GM21526 (cell line): ENCODE measurements at regions not wholly inside any gene's neighbourhood (a gene's known extent, or its start where the extent isn't known, plus 50 kb on each side); places are given as distances from the start of the nearest gene placed in this dataset.
"Not testable (repeated sequence)": the region's sequence is repeated elsewhere in the genome, so short reads cannot be mapped to it uniquely, and the experiment has no call there.

Experiments
- ATAC-seq: cut with Tn5 transposase; IDR thresholded peaks from one replicate; pipeline ENCODE4 v1.9.1; 2021; ENCODE audit warnings: moderate library complexity; ENCODE audit not compliant: unreplicated experiment, low FRiP score

DNA sequence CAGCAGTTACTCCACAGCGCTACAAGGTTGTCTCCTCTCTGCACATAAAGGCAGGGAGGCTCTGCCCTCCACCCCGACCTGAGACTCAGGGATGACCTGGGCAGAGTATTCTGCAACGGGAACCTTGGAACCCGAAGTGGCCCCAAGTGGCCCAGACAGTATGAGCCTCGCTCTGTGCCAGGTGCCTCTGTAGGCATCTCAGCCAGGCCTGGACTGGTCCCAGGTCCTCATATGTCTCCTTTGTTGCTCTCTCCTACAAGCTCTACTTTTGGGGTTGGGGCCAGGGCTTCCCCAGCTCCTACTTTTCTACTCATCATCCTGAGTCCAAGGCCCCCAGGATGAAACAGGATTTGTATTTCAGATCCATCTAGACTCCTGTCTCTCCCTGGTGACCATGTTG, 241.5 kb upstream of the PRSS1 start:
- no peak for ATAC-seq

DNA sequence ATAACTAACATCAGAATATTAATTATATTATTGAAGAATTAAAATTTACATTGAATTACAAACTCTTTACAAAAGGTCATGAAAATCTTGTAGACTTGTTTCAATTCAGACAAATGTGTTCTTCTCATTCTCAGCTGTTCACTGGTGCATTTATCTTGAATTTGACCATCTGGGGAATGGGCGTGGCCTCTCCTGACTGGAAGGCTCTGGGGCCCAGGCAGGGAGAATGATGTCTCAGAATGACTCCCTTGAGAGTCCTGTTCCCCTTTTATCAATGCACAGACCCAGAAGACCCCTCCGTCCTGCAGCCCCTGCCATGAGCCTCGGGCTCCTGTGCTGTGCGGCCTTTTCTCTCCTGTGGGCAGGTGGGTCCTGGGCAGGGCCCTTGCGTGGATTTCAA, 242.2 kb upstream of the PRSS1 start:
- not testable (repeated sequence) for ATAC-seq

DNA sequence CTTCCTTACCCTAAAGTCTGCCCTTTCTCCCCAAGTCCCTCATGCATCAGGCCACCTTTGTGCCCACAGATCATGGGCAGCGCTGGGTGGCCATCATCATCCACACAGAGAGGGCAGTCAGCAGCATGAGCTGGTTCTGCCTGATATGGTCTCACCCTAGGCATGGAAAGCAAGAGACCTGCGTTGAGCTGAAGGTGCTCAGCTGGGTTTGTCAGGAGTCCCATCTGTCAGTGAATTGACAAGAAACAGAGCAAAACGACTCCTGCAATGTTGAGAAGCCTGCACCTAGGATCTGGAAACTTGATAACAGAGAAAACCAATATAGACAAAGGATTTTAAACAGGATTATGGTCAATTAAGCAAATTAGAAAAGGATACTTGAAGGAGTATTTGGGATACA, 242.7 kb upstream of the PRSS1 start:
- no peak for ATAC-seq

DNA sequence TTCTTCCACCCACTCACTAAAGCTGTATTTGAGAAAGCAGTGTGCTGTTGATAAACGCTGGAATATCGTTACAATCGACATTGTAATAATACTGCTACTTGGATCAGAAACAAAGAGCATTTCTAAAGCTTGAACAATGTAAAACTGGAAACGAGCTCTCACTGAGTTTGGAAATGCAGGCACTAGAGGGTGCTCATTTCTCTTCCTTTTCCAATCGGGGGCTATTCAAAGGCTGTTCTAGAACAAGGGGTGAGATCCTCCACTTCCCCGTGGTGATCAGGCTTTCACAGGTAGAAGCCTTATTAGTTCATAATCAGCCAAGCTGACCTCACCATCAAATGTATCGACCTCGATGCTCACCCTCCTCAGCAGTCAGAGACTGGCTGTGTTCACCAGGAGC, 245.3 kb upstream of the PRSS1 start:
- not testable (repeated sequence) for ATAC-seq

DNA sequence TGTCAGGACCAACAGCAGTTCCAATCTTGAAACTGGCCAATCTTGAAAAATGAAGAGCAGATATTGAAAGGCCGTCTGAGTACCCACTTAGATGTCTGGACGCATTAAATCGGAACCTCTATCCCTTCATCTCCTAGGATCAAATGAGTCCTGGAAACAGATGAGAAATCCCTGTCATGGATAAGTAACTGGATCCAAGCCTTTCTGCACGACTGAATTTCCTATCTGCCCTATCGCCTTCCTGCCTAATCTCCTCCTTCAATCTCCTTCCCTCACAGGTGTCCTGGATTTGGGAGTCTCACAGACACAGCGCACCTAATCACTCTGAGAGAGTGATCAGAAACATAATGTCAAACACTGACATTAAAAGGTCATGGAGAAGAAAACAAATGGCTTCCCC, 245.2 kb upstream of the PRSS58 start:
- no peak for ATAC-seq

DNA sequence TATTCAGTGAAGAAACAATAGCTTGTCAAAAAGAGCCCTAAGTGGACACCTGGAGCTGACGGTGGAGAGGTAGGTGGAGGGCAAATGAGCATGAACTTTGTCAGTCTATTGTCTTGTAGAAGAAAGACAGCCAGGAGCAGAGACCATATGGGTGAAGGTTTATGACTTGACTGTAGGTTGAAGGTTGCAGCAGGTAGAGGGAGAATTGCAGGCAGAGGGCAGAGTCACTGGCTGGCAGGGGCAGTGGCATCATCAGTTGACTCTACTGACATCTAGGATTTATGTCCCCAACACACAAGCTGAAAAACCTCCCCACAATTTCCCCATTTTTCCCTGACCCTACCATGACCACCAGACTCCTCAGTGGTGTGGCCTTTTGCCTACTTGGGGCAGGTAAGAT, 243.6 kb upstream of the PRSS58 start:
- ATAC-seq = no peak

DNA sequence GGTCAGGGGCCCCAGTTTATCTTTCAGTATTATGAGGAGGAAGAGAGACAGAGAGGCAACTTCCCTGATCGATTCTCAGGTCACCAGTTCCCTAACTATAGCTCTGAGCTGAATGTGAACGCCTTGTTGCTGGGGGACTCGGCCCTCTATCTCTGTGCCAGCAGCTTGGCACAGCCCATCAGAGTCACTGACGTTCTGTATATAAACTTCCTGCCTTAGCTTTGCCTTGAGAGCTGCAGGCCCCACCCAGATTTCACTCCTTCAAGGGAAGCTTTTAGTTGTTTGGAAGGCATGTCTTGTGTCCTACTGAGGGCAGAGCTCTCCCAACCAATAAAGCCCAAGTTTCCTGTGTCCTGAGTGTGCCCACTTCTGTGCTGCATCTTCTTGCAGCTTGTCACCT, 242.5 kb upstream of the PRSS58 start:
- ATAC-seq = no peak

DNA sequence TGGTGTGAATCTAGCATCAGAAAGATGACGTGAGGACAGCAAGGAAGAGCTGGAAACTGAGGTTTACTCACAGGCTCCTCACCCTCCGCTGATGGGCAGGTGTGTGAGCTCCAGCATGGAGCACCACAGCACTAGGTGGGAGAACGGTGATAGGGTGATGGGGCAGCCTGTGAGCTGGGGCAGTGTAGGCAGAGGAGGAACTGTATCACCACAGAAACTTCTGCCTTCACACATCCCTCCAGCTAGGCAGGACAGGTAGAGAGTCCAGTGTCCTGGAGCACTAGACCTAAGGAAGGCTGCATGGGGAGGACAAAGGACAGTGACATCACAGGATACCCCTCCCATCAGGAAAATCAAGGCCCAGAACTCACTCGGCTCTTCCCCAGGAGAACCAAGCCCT, 241.8 kb upstream of the PRSS58 start:
- no peak for ATAC-seq

DNA sequence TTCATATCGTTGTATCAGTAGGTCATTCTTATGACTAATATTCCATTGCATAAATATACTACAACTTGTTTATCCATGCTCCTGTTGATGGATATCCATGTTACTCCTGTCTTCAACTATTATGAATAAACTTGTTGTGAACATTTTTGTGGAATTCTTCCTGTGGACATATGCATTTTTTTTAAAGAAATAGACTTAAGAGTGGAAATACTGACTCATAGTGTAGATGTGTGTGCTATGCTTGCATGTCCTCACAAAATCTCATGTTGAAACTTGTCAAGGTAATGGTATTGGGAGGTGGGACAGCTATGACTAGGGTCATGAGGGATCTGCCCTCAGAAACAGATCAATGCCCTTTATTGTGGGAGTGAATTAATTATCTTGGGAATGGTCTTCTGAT, 240.5 kb upstream of the PRSS58 start:
- ATAC-seq = no peak

DNA sequence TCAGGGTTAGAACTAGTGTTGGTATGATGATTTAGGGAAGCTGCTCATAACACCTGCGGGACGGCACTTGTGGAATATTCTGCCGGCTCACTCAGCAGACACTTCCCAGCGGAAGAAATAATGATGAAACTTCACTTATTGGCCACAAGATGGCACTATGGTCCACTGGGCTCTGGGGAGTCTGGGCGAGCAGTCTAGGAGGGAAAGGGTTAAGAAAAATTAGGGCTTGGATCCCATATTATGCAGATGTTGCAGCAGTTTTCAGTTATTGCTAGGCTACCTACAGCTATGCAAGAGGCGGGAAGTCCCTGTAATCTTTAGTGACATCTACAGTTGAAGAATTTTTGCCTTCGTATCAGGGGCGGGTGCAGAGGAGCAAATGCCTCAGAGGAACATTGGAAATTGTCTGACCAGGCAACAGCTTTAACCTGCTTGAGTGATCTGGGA, 238.7 kb upstream of the PRSS58 start:
- peak; percentile 82 for ATAC-seq

DNA sequence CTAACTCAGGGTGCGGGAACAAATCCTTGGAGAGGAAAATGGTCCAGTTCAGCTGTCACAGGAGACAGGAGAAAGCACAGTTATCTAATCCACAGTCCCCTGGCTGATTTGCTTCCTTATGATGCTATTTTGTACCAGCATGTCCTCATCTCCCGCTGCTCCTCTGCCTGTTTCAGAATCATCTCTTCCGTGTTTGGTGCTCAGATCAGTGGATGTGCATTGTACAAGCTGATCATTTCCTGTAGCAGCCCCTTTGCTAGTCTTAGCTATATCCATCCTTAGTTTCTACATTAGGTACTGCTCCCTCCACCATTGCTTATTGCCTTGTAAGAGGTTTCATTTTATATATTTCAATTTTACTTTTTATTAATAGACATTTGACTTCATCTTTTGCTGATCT, 238.0 kb upstream of the PRSS58 start:
- not testable (repeated sequence) for ATAC-seq

DNA sequence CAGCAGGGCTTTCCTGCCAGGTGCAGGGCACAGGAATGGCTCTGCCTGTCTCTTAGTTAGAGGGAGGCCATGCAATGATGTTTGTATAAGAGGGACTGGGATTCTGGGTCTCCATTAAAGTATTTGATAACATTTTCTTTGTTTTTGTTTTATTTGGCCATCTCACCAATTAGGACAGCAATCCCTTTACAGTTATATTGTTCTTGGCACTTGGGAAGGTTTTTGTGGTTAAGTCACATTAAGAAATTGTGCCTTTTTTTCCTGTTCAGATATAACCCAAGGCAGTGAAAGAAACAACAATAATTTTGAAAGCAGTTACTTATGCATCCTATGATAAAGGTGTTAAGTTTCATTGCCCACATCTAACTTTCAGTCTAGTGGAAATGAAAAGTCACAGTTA, 237.4 kb upstream of the PRSS58 start:
- not testable (repeated sequence) for ATAC-seq

DNA sequence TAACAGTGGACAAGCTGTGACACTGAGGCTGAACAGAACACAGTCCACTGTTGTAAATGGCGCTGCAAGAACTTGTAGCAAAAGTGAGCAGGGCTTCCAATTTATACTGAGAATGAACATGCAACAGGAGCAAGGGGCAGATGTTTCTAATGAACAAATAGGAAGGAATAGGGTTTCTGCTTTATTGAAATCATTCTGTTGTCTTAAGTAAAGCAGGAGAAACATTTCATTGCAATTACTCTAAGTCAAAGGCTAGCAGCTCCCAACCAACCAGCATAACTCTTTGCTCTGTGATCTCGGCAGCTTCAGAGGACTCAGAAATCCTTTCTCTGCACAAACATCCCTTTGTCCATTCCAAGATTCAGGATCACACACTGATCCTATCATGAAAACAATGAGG, 236.2 kb upstream of the PRSS58 start:
- no peak for ATAC-seq

DNA sequence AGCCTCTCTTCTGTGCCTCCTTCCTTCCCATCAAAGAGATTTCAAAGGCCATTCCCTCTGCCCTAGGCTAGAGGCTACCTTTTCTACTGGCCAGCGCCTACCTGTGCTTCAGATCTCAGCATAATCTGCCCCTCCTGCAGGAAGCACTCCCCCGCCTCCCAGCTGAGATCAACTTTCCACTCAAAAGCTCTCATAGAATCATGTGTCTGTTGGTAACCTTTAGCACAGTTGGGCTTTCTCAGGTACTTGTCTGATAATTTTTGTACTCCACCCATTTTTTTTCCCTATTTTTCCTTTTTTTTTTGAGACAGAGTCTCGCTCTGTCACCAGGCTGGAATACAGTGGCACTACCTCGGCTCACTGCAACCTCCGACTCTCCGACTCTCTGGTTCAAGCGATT, 231.0 kb upstream of the PRSS58 start:
- no peak for ATAC-seq

DNA sequence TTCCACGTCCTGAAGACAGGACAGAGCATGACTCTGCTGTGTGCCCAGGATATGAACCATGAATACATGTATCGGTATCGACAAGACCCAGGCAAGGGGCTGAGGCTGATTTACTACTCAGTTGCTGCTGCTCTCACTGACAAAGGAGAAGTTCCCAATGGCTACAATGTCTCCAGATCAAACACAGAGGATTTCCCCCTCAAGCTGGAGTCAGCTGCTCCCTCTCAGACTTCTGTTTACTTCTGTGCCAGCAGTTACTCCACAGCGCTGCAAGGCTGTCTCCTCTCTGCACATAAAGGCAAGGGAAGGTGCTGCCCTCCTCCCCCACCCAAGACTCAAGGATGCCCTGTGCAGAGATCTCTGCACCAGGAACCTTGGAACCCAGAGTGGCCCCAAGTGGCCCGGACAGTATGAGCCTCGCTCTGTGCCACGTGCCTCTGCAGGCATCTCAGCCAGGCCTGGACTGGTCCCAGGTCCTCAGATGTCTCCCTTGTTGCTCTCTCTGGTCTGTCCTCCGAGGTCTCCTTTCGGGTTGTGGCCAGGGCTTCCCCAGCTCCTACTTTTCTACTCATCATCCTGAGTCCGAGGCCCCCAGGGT, 230.3 kb upstream of the PRSS58 start:
- no peak for ATAC-seq

DNA sequence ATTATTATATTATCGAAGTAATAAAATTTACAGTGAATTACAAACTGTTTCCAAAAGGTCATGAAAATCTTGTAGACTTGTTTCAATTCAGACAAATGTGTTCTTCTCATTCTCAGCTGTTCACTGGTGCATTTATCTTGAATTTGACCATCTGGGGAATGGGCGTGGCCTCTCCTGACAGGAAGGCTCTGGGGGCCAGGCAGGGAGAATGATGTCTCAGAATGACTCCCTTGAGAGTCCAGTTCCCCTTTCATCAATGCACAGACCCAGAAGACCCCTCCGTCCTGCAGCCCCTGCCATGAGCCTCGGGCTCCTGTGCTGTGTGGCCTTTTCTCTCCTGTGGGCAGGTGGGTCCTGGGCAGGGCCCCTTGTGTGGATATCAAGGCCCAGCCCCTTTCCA, 229.7 kb upstream of the PRSS58 start:
- ATAC-seq = peak; percentile 53

DNA sequence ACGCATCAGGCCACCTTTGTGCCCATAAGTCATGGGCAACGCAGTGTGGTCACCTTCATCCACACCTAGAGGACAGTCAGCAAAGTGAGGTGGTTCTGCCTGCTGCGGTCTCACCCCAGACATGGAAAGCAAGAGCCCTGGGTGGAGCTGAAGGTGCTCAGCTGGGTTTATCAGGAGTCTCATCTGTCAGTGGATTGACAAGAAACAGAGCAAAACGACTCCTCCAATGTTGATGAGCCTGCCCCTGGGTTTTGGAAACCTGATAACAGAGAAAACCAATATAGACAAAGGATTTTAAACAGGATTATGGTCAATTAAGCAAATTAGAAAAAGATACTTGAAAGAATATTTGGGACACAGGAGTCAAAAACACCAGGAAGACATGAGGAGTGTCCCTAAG, 229.3 kb upstream of the PRSS58 start:
- ATAC-seq = no peak

DNA sequence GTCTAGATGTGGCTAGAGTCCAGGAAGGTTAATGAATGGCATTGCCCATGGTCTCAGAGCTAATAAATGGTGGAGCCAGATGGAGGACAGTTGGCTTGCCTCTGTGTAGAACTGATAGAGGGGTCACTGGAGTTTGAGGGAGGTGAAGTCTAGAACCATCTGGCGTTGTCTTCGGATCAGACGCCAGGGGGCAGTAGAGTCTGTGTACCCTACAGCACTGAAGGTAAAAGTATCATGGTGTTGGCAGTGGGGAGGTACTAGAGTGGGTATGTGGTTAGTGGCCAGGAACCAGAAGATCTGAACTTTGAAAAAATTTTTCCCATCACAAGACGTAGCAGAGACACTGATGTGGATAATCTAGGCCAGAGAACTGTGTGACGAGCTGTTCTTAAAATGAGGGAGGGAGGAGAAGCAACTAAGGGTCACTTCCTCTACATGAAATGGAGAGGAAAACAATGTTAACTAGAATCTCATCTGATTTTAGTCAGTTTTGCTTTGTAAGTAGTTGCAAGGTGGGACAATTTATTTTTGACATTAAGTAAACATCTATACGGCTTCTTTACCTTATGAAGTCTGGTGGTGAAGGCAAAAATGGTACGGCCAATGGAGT, 227.9 kb upstream of the PRSS58 start:
- ATAC-seq = no peak

DNA sequence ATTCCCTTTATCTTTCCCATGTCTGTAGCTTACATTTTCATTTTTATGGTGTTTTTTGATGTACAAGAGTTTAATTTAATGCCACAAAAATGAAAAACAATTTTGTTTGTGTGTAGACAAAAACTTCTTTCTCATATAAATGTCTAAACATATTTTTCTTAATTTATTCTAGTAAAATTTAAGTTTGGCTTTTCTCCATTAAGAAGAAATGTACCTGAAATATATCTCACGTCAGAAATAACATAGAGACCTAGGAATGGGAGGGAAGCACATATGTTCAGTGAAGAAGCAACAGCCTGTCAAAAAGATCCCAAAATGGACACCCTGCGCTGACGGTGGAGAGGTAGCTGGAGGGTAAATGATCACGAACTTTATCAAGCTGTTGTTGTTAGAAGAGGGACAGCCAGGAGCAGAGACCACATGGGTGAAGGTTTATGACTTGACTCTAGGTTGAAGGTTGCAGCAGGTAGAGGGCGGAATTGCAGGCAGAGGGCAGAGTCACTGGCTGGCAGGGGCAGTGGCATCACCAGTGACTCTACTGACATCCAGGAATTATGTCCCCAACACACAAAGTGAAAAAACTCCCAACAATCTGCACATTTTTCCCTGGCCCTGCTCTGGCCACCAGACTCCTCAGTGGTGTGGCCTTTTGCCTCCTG, 225.9 kb upstream of the PRSS58 start:
- ATAC-seq = no peak

DNA sequence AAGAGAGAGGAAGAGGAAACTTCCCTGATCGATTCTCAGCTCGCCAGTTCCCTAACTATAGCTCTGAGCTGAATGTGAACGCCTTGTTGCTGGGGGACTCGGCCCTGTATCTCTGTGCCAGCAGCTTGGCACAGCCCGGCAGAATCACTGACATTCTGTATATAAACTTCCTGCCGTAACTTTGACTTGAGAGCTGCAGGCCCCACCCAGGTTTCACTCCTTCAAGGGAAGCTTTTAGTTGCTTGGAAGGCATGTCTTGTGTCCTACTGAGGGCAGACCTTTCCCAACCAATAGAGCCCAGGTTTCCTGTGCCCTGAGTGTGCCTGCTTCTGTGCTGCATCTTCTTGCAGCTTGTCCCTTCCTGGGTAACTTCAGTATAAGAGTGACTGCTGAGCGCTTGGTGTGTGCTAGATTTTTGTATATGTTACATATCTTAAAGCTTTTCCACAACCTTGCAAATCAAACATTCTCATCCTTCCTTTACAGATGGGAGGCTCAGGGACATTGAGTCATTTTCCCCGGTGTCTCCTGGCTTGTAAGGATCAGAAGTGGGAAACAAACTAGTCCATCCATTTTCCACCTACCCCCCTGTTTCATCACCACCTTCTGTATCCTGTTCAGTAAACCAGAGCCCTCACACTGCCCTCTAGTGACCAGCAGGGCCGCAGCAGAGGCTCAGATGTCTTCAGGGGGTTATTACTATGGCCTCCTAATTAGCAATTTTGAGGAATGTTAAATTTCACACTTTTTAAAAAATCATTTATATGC, 225.2 kb upstream of the PRSS58 start:
- peak; percentile 44 for ATAC-seq

DNA sequence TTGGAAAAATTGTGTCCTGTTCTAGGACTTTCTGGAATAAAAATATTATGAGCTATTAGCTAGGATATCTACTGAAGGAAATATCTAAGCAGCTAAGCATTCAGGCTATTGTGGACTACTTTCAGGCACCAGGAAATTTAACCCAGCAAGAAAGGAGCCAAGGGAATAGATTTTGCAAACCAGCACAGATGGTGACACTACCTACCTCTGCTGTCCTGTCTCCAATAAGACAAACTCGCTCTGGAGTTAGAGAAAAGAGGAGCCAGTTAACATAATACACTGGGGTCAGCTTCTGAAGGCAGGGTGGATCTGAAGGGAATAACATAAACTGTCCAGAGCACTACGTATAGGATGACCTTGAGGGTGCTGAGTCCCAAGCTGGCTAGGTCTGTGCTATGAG, 223.7 kb upstream of the PRSS58 start:
- ATAC-seq = no peak
